Thoracic aorta (tissue), 2 donors: ENCODE measurements at regions not wholly inside any gene's neighbourhood (a gene's known extent, or its start where the extent isn't known, plus 50 kb on each side); places are given as distances from the start of the nearest gene placed in this dataset.

Experiments used
- ATAC-seq: fragments of 150-250 bp; one replicate; pipeline ENCODE4 v1.8.0; 2017; ENCODE audit warnings: low read depth; ENCODE audit not compliant: insufficient number of reproducible peaks, low FRiP score
- DNase-seq: peaks from one replicate; pipeline ENCODE4 v3.0.0-alpha.2; 2020; ENCODE audit warnings: low spot score
- H3K27ac ChIP-seq, 2 donors: fragments of 200-600 bp; sonication (generic); 1 replicate in 1 of 2; 2 replicates in 1 of 2; pipeline ENCODE4 v1.5.1; 2016; ENCODE audit warnings: mild to moderate bottlenecking in 2 of 2, moderate library complexity in 2 of 2
- H3K27me3 ChIP-seq: fragments of 200-600 bp; sonication (generic); replicated peaks from 2 replicates; pipeline ENCODE4 v1.6.0; 2016; ENCODE audit warnings: mild to moderate bottlenecking; ENCODE audit not compliant: insufficient read depth
- H3K36me3 ChIP-seq: fragments of 200-600 bp; sonication (generic); one replicate; pipeline ENCODE4 v1.5.1; 2016
- H3K4me1 ChIP-seq, 2 donors: fragments of 200-600 bp; sonication (generic); 1 replicate in 1 of 2; 2 replicates in 1 of 2; pipeline versions ENCODE4 v1.5.1 to v1.6.0; 2016; ENCODE audit warnings: low read depth in 2 of 2, mild to moderate bottlenecking in 1 of 2; ENCODE audit not compliant: control insufficient read depth in 1 of 2
- H3K4me3 ChIP-seq: fragments of 200-600 bp; sonication (generic); 2 replicates; pipeline ENCODE4 v1.5.1; 2016; ENCODE audit warnings: mild to moderate bottlenecking
- H3K9me3 ChIP-seq: fragments of 200-600 bp; sonication (generic); 2 replicates; pipeline ENCODE4 v1.5.1; 2016
- TF ChIP-seq, protein P1 (sequence below): fragments of 200-600 bp; sonication (generic); IDR thresholded peaks from one replicate; pipeline ENCODE4 v1.5.1; 2019; ENCODE audit warnings: antibody characterized with exemption

DNA sequence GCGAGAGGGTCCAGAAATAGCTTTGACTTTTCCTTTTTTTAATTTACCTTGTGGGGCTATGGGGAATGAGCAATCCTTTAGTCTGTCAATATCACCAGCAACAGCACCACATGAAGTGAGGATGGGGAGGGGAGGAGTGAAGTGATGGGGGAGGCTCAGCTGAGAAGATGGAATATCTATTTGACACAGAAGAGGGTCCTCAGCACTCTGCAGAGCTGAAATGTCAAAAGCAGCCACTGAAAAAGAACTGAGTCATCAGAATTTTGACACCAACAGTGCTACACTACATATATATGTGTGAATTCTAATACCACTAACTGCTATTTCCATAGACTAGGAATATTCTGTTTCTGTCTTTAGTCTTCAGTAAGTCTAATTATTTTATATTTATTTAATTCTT, 427.0 kb upstream of the PBX1 start:
- ATAC-seq (no peak), DNase-seq (no peak)
- H3K36me3 ChIP-seq, result no peaks in the 10 kb centered on the region
- no peaks in the 10 kb centered on the region for H3K27me3 ChIP-seq
- no peak overlapping the region for H3K27ac ChIP-seq
- H3K4me1 ChIP-seq, result no peaks in the 10 kb centered on the region
- H3K4me3 ChIP-seq, result no peak overlapping the region
- TF ChIP-seq, protein P1, sequence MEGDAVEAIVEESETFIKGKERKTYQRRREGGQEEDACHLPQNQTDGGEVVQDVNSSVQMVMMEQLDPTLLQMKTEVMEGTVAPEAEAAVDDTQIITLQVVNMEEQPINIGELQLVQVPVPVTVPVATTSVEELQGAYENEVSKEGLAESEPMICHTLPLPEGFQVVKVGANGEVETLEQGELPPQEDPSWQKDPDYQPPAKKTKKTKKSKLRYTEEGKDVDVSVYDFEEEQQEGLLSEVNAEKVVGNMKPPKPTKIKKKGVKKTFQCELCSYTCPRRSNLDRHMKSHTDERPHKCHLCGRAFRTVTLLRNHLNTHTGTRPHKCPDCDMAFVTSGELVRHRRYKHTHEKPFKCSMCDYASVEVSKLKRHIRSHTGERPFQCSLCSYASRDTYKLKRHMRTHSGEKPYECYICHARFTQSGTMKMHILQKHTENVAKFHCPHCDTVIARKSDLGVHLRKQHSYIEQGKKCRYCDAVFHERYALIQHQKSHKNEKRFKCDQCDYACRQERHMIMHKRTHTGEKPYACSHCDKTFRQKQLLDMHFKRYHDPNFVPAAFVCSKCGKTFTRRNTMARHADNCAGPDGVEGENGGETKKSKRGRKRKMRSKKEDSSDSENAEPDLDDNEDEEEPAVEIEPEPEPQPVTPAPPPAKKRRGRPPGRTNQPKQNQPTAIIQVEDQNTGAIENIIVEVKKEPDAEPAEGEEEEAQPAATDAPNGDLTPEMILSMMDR, result no peak
- no peaks in the 10 kb centered on the region for H3K9me3 ChIP-seq

DNA sequence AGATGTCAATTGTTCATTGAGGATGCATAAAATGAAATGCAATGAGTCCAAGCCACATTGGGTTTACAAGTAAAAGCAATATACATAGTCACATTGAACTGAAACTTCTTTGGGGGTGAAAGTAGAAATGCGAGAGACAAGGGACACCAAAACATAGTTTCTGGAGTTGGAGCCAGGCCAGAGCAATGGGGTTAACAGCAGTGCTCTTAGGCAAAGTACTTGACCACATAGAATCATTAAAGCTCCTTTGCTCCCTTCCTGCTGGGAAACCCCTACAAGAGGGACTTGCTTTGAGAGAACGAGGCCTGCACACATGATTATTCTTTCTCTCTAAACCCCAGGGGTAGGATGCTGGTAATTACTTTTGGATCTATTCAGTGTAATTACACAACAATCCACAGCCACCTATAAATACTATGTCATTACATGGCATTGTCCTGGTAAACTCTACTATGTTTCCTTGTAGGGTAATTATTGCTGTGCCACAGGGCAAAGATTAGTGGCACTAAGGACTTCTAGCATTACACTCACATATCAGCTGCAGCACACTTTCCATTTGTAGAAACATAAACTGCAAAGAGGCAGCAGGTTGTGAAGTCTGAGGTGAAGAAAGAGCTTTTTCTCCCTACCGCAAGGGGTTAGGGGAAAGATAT, 421.6 kb upstream of the PBX1 start:
- H3K4me1 ChIP-seq, result no peaks in the 10 kb centered on the region
- DNase-seq (no peak), ATAC-seq (no peak)
- no peaks in the 10 kb centered on the region for H3K27me3 ChIP-seq
- H3K4me3 ChIP-seq, result no peak overlapping the region
- no peaks in the 10 kb centered on the region for H3K9me3 ChIP-seq
- no peak overlapping the region for H3K27ac ChIP-seq
- H3K36me3 ChIP-seq, result no peaks in the 10 kb centered on the region
- TF ChIP-seq, protein P1, result no peak

DNA sequence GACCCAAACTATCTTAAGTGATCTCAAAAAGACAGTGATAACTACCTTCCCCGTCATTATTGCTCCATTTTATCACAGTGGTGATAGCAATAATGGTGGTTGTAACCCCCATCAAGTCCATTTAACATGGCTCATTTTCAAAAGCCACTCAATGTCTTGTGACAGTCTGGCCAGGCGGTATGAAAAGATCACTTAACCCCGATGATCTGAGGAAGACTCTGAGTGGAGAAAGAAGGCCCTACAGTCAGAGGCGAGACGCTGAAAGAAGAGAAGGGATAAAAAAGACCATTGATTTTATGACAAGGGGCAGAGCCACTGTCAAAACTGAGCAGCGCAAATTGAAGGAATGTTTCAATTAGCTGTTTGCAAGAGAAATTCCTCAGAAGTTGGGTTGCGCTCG, 417.2 kb upstream of the PBX1 start:
- ATAC-seq, result no peak
- Histone ChIP-seq H3K27ac (no peak overlapping the region), H3K36me3 (no peaks in the 10 kb centered on the region), H3K4me3 (no peak overlapping the region), H3K9me3 (no peaks in the 10 kb centered on the region), H3K27me3 (no peaks in the 10 kb centered on the region), H3K4me1 (no peaks in the 10 kb centered on the region)
- DNase-seq, result no peak
- TF ChIP-seq, protein P1, result no peak

DNA sequence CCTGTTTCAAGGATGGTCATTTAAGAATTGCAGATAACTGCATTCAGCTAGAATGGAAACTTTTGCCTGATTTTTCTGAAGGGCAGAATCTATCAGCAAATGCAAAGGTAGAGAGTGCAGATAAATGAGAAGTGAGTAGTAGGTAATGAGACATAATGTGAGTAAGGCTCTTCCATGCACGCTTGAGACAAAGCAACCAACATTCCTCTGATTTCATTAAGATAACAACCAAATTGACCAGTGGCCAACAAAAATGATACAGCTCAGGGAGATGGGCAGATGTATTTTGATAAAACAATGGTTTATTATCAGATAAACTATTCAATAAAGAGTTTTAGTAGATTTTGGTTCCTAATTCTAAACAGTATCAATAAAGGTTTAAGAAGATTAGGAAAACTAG, 404.4 kb upstream of the PBX1 start:
- ATAC-seq (no peak), DNase-seq (no peak)
- H3K36me3 ChIP-seq, result no peaks in the 10 kb centered on the region
- H3K4me3 ChIP-seq, result no peak overlapping the region
- H3K4me1 ChIP-seq, result no peaks in the 10 kb centered on the region
- H3K9me3 ChIP-seq, result no peaks in the 10 kb centered on the region
- TF ChIP-seq, protein P1, result no peak
- H3K27ac ChIP-seq, result no peak overlapping the region
- H3K27me3 ChIP-seq, result no peaks in the 10 kb centered on the region

DNA sequence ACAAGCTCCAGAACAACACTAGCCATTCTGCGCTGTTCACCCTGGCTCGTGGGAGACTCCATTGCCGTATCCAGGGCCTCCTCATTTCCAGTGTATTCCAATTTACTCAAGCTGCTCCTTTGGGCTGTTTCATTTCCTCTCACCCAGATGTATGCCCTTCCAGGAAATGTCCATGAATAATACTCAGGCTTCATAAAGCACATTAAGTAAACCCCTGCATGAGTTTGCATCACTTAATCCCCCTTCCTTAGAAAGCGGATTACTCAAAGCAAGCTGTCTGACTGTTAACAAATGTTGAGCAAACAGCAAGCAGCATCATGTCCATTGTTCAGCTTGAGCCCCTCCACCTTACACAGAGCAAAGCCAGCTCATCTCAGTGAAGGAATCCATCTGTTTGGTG, 403.6 kb upstream of the PBX1 start:
- no peaks in the 10 kb centered on the region for H3K27me3 ChIP-seq
- H3K4me1 ChIP-seq, result no peaks in the 10 kb centered on the region
- DNase-seq, result no peak
- no peak overlapping the region for H3K27ac ChIP-seq
- TF ChIP-seq, protein P1, result no peak
- H3K36me3 ChIP-seq, result no peaks in the 10 kb centered on the region
- H3K9me3 ChIP-seq, result no peaks in the 10 kb centered on the region
- no peak for ATAC-seq
- no peak overlapping the region for H3K4me3 ChIP-seq
